Mesendoderm (in vitro differentiated cells): ENCODE measurements at regions not wholly inside any gene's neighbourhood (a gene's known extent, or its start where the extent isn't known, plus 50 kb on each side); places are given as distances from the start of the nearest gene placed in this dataset.

ENCODE experiments used
- DNase-seq: peaks from one replicate; pipeline ENCODE4 v3.0.0; 2013
- H2AK5ac ChIP-seq: 2 replicates; pipeline ENCODE4 v1.6.1; 2013; ENCODE audit warnings: low read length, inconsistent platforms
- H2BK120ac ChIP-seq: 2 replicates; pipeline ENCODE4 v1.6.1; 2013; ENCODE audit warnings: low read depth, mild to moderate bottlenecking, low read length, moderate library complexity, mixed read lengths
- H2BK15ac ChIP-seq: replicated peaks from 2 replicates; pipeline ENCODE4 v1.6.1; 2013; ENCODE audit warnings: low read depth, mild to moderate bottlenecking, moderate library complexity
- H2BK5ac ChIP-seq: 2 replicates; pipeline ENCODE4 v1.6.1; 2013; ENCODE audit warnings: low read length, inconsistent platforms
- H3K18ac ChIP-seq: 2 replicates; pipeline ENCODE4 v1.6.1; 2013; ENCODE audit warnings: mild to moderate bottlenecking, low read length, mixed read lengths
- H3K23ac ChIP-seq: one replicate; pipeline ENCODE4 v1.6.1; 2013; ENCODE audit warnings: low read length
- H3K27ac ChIP-seq: 2 replicates; pipeline ENCODE4 v1.5.1; 2013; ENCODE audit warnings: low read depth, mild to moderate bottlenecking, inconsistent platforms, low read length, moderate library complexity
- H3K27me3 ChIP-seq: 2 replicates; pipeline ENCODE4 v1.6.1; 2013; ENCODE audit warnings: low read length, control low read depth, mild to moderate bottlenecking, inconsistent platforms; ENCODE audit not compliant: insufficient read depth, poor library complexity
- H3K36me3 ChIP-seq: 2 replicates; pipeline ENCODE4 v1.6.1; 2013; ENCODE audit warnings: low read length, inconsistent platforms; ENCODE audit not compliant: control insufficient read depth, insufficient read depth
- H3K4ac ChIP-seq: one replicate; pipeline ENCODE4 v1.6.1; 2013; ENCODE audit warnings: low read depth, mild to moderate bottlenecking, low read length, moderate library complexity
- H3K4me1 ChIP-seq: 2 replicates; pipeline ENCODE4 v1.6.1; 2013; ENCODE audit warnings: low read depth, low read length, inconsistent platforms; ENCODE audit not compliant: control insufficient read depth
- H3K4me2 ChIP-seq: 2 replicates; pipeline ENCODE4 v1.6.1; 2013; ENCODE audit warnings: low read length
- H3K4me3 ChIP-seq: 2 replicates; pipeline ENCODE4 v1.5.1; 2013; ENCODE audit warnings: mild to moderate bottlenecking, low read length
- H3K56ac ChIP-seq: one replicate; pipeline ENCODE4 v1.6.1; 2013; ENCODE audit warnings: low read length
- H3K79me1 ChIP-seq: 2 replicates; pipeline ENCODE4 v1.6.1; 2013; ENCODE audit warnings: low read length, inconsistent platforms
- H3K79me2 ChIP-seq: 2 replicates; pipeline ENCODE4 v1.6.1; 2013; ENCODE audit warnings: mild to moderate bottlenecking, low read length; ENCODE audit not compliant: control insufficient read depth, insufficient read depth
- H3K9ac ChIP-seq: 2 replicates; pipeline ENCODE4 v1.6.1; 2013; ENCODE audit warnings: low read length, inconsistent platforms
- H4K5ac ChIP-seq: one replicate; pipeline ENCODE4 v1.6.1; 2013; ENCODE audit warnings: low read length
- H4K8ac ChIP-seq: one replicate; pipeline ENCODE4 v1.6.1; 2013; ENCODE audit warnings: low read depth, mild to moderate bottlenecking, control low read depth, low read length, moderate library complexity
- WGBS: extraction: QIAGEN DNeasy Blood & Tissue Kit; methylation state at CpG from one replicate; pipeline ENCODE4 v1.1.7; 2013; ENCODE audit warnings: low lambda C conversion rate, missing lambda C conversion rate; ENCODE audit not compliant: insufficient coverage; ENCODE audit errors: extremely low coverage; 5-methylcytosine and 5-hydroxymethylcytosine counted together

DNA sequence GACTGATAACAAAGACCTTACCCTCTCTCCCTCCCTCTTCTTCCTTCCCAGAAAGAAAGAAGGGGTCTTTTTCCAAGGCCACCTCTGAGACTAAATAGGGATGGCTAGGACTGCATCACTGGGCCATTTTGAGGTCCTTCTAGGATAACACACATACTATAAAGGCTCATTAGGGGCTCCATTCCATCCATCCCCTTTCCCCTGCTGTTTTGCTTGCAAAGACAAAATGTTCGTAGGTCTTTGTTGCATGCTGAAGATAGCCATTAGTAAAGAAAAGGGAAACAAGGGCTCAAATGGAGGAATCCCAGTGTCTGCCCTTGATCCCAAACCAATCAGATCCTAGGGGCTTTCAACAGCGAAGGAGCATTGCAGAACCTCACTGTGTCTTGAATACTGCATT, 344.3 kb downstream of the CYP26B1 start:
- no CpG with 5 or more reads among the region's 2 CpGs for WGBS
- Histone ChIP-seq H3K4me2 (no peak overlapping the region), H3K4me3 (no peak overlapping the region), H2BK5ac (no peak overlapping the region), H3K79me1 (no peaks in the 10 kb centered on the region), H2AK5ac (no peak overlapping the region), H3K56ac (no peak overlapping the region), H3K4ac (no peak overlapping the region), H3K27me3 (no peaks in the 10 kb centered on the region), H3K27ac (no peak overlapping the region), H2BK15ac (no peak overlapping the region), H4K5ac (no peak overlapping the region), H3K4me1 (no peaks in the 10 kb centered on the region), H3K18ac (no peak overlapping the region), H3K9ac (no peak overlapping the region), H3K36me3 (no peaks in the 10 kb centered on the region), H2BK120ac (no peak overlapping the region), H4K8ac (no peak overlapping the region), H3K23ac (no peak overlapping the region), H3K79me2 (no peaks in the 10 kb centered on the region)
- DNase-seq = no peak

DNA sequence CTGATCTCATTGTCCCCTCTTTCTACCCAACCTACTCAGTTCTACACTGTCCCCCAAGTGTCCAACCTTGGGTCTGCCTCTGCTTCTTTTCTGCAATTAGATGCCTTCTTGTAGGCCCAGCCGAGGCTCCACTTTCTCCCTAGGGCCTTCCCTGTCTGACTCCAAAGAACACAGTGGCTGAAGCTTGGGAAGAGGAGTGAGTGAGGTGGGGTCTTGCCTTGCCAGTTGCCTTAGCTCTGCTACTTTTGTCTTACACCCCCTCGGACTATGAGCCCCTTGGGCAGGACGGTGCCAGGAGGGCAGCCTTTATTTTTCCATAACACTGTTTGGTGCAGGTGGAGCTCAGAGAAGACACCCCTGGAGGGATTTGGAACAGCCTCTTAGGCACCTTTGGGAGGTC, 345.1 kb downstream of the CYP26B1 start:
- H2BK15ac ChIP-seq = no peak overlapping the region
- H3K4me2 ChIP-seq = no peak overlapping the region
- no peak overlapping the region for H3K23ac ChIP-seq
- no peaks in the 10 kb centered on the region for H3K79me1 ChIP-seq
- H4K5ac ChIP-seq = no peak overlapping the region
- H3K36me3 ChIP-seq = no peaks in the 10 kb centered on the region
- H2BK5ac ChIP-seq = no peak overlapping the region
- H3K27ac ChIP-seq = no peak overlapping the region
- no peak overlapping the region for H3K4ac ChIP-seq
- no peak overlapping the region for H2AK5ac ChIP-seq
- no peaks in the 10 kb centered on the region for H3K27me3 ChIP-seq
- H2BK120ac ChIP-seq = no peak overlapping the region
- no peak for DNase-seq
- no peak overlapping the region for H3K56ac ChIP-seq
- no CpG with 5 or more reads among the region's 3 CpGs for WGBS
- no peaks in the 10 kb centered on the region for H3K4me1 ChIP-seq
- H3K9ac ChIP-seq = no peak overlapping the region
- no peak overlapping the region for H4K8ac ChIP-seq
- no peaks in the 10 kb centered on the region for H3K79me2 ChIP-seq
- no peak overlapping the region for H3K18ac ChIP-seq
- H3K4me3 ChIP-seq = no peak overlapping the region

DNA sequence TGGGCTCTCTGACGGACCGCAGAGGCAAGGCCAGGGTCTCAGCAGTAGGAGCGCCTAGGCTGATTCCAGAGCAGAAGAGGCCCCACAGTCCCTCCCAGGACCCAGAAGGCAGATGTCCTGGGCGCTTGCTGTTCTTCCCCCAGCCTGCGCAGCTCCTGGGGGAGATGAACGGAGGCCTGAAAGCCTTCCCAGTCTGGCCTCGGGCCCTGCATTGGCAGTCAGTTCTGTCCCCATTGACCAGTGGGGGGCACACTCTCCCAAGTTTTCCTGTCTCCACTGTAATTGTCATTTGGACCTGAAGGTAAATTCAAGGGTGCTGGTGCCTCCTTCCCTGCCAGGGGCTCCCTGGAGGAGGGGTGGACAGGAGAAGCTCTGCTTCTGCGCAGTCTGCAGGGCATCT, 345.7 kb downstream of the CYP26B1 start:
- Histone ChIP-seq H3K4me1 (no peaks in the 10 kb centered on the region), H3K4me2 (no peak overlapping the region), H3K79me1 (no peaks in the 10 kb centered on the region), H2BK15ac (no peak overlapping the region), H3K18ac (no peak overlapping the region), H3K9ac (no peak overlapping the region), H2BK120ac (no peak overlapping the region), H2BK5ac (no peak overlapping the region), H3K23ac (no peak overlapping the region), H3K36me3 (no peaks in the 10 kb centered on the region), H3K4me3 (no peak overlapping the region), H2AK5ac (no peak overlapping the region), H4K8ac (no peak overlapping the region), H3K56ac (peak overlapping the region; percentile 64), H3K27me3 (no peaks in the 10 kb centered on the region), H3K79me2 (no peaks in the 10 kb centered on the region), H3K27ac (no peak overlapping the region), H4K5ac (no peak overlapping the region), H3K4ac (no peak overlapping the region)
- WGBS = no CpG with 5 or more reads among the region's 8 CpGs
- DNase-seq = peak; percentile 88

DNA sequence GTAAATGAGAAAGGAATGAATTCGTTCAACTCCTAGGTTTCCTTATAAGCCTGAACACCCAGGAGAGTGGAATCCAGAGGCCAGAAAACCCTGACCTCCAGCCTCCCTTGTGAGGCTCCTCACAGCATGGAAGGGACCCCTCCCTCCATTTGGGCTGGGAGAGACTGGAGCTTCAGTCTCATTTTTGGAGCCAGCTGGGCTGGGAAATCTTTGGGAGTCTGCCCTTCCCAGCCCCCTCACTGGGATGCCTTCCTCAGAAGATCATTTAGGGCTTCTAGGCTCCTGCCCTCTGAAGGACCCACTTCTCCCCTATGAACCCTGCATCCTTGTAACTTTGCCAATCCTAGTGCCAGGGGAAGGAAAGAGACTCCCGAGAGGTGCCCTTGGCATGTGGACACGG, 346.1 kb downstream of the CYP26B1 start:
- Histone ChIP-seq H3K18ac (no peak overlapping the region), H3K23ac (no peak overlapping the region), H3K4me2 (no peak overlapping the region), H4K8ac (no peak overlapping the region), H3K4me3 (no peak overlapping the region), H3K27me3 (no peaks in the 10 kb centered on the region), H3K36me3 (no peaks in the 10 kb centered on the region), H3K56ac (peak overlapping the region; percentile 64), H3K4ac (no peak overlapping the region), H2BK15ac (no peak overlapping the region), H3K4me1 (no peaks in the 10 kb centered on the region), H3K79me2 (no peaks in the 10 kb centered on the region), H3K27ac (no peak overlapping the region), H3K79me1 (no peaks in the 10 kb centered on the region), H2AK5ac (no peak overlapping the region), H3K9ac (no peak overlapping the region), H2BK5ac (no peak overlapping the region), H2BK120ac (no peak overlapping the region), H4K5ac (no peak overlapping the region)
- WGBS = no CpG with 5 or more reads among the region's 3 CpGs
- no peak for DNase-seq

DNA sequence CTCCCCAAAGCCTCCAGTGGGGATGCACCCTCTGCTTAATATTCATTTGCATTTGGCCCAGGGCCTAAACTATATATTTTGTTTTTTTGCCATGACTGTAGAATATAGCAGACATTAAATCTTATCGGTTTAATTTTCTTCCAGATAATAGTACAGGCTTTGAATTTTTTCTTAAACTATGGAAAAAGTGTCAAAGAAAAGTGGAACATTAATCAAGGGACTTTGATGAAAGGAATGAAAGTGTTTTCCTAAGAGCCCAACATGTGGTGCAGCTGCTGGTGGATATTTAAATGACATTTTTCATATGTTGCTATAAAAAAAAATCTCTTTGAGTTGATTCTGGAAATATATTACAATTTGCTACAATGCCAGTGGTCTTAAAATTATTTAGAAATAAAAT, 346.8 kb downstream of the CYP26B1 start:
- Histone ChIP-seq H4K8ac (no peak overlapping the region), H4K5ac (no peak overlapping the region), H3K4me1 (no peaks in the 10 kb centered on the region), H2AK5ac (no peak overlapping the region), H2BK15ac (no peak overlapping the region), H3K18ac (no peak overlapping the region), H3K79me2 (no peaks in the 10 kb centered on the region), H3K79me1 (no peaks in the 10 kb centered on the region), H3K9ac (no peak overlapping the region), H3K23ac (no peak overlapping the region), H3K4ac (no peak overlapping the region), H3K56ac (no peak overlapping the region), H3K36me3 (no peaks in the 10 kb centered on the region), H3K4me2 (no peak overlapping the region), H3K27me3 (no peaks in the 10 kb centered on the region), H2BK5ac (no peak overlapping the region), H3K27ac (no peak overlapping the region), H2BK120ac (no peak overlapping the region), H3K4me3 (no peak overlapping the region)
- no peak for DNase-seq
- no CpG with 5 or more reads among the region's 1 CpG for WGBS

DNA sequence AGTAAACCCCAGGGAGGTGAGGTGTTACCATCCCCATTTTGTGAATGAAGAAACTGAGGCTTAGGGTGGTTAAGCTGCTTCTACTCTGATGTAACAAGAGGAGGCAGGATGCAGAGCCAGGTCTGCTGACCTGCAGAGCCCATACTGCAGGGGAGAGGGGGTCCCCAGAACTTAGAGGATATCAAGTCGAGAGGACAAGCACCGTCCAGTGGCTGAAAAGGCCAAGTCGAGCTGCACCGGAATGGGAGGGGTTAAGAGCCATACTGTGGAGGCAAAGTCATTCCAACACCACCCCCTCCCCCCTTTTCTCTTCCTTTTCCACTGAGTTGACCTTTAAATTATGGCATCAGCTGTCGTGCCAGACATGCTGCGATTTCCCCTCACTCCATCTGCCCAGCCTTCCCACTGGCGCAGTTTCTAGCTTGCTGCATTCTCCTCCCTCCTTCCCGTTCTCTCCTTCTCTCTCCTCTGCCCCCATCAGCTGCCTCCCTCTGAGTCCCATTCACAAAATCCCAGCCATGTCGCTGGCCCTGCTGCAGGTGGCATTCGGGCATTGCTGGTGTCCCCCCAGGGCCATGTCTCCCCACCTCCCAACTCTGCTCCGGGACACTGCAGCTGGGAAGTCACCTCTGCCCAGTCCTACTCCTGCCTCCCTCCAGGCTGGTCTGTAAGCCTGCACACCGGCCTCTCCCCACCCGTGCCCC, 346.9 kb downstream of the DYSF start:
- H3K27me3 ChIP-seq = no peaks in the 10 kb centered on the region

More for the DNA sequence above, 346.9 kb downstream of the DYSF start:
- Histone ChIP-seq H4K8ac (no peak overlapping the region), H2AK5ac (no peak overlapping the region), H3K56ac (no peak overlapping the region), H3K36me3 (no peaks in the 10 kb centered on the region), H4K5ac (no peak overlapping the region), H3K27ac (no peak overlapping the region), H2BK120ac (no peak overlapping the region), H3K9ac (no peak overlapping the region), H3K4ac (no peak overlapping the region), H3K79me1 (no peaks in the 10 kb centered on the region), H3K4me1 (no peaks in the 10 kb centered on the region), H2BK15ac (no peak overlapping the region), H3K4me2 (no peak overlapping the region), H3K4me3 (no peak overlapping the region), H3K23ac (no peak overlapping the region), H2BK5ac (no peak overlapping the region), H3K79me2 (no peaks in the 10 kb centered on the region), H3K18ac (no peak overlapping the region)
- DNase-seq = no peak
- no CpG with 5 or more reads among the region's 13 CpGs for WGBS
